ENCODE measurements at regions not wholly inside any gene's neighbourhood (a gene's known extent, or its start where the extent isn't known, plus 50 kb on each side); places are given as distances from the start of the nearest gene placed in this dataset.

DNA sequence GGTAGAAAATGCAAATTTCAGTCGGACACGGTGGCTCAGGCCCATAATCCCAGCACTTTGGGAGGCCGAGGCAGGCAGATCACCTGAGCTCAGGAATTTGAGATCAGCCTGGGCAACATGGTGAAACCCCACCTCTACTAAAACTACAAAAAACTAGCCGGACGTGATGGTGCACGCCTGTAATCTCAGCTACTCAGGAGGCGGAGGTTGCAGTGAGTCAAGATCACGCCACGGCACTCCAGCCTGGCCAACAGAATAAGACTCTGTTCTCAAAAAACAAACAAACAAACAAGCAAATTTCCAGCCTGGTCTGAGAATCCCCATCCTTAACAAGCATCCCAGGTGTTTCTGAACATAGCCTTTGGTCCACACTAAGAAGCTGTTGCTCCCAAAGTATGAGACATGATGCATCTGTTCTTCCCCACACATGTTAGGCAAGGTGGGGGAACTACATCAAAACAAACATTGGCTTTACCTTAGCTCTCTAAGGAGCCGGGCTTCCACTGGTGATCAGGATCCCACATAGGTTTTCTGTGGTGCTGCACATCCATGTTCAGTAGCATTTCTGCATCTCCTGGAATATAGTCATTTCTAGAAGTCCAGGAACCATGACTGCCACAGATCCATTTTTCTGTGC is 92.5 kb upstream of the DMRT1 start:
- TF ChIP-seq GABPA (IDR thresholded peaks at IDR 0.05; ENCODE audit: borderline replicate concordance, insufficient read depth, low read length) = no peak
- TF ChIP-seq TEAD4 (IDR thresholded peaks at IDR 0.05; ENCODE audit: low read depth, low read length) = no peak
- TF ChIP-seq JUND (IDR thresholded peaks at IDR 0.05; ENCODE audit: low read length) = no peak
- TF ChIP-seq POLR2A (IDR thresholded peaks at IDR 0.05; ENCODE audit: control extremely low read depth in 1 of 2, low read depth in 2 of 2, low read length in 2 of 2) = no peak
- no peak for TF ChIP-seq POLR2AphosphoS5 (IDR thresholded peaks at IDR 0.05; ENCODE audit: low read depth, low read length)
- TF ChIP-seq CTCF (IDR thresholded peaks at IDR 0.05; ENCODE audit: control extremely low read depth in 1 of 3, insufficient read depth in 1 of 3, low read depth in 1 of 3, low read length in 3 of 3) = no peak
- no peak for TF ChIP-seq SIRT6 (IDR thresholded peaks at IDR 0.05; ENCODE audit: low read length)
- no peak for TF ChIP-seq CHD2 (IDR thresholded peaks at IDR 0.05; ENCODE audit: low read length)
- TF ChIP-seq BACH1 (IDR thresholded peaks at IDR 0.05; ENCODE audit: low read length) = no peak
- no peak for TF ChIP-seq CTBP2 (IDR thresholded peaks at IDR 0.05; ENCODE audit: borderline replicate concordance, insufficient read depth, insufficient read length, low read length)

All from H1 (cell line).